Neuronal stem cell (in vitro differentiated cells): ENCODE measurements at regions not wholly inside any gene's neighbourhood (a gene's known extent, or its start where the extent isn't known, plus 50 kb on each side); places are given as distances from the start of the nearest gene placed in this dataset.

Experiments used
- DNase-seq: peaks from one replicate; pipeline ENCODE4 v3.0.0-alpha.2; 2013; ENCODE audit warnings: low spot score
- H2AFZ ChIP-seq: one replicate; pipeline ENCODE4 v1.6.1; 2013; ENCODE audit warnings: mild to moderate bottlenecking, low read length, inconsistent platforms
- H2AK5ac ChIP-seq: 2 replicates; pipeline ENCODE4 v1.6.1; 2013; ENCODE audit warnings: low read depth, mild to moderate bottlenecking, inconsistent platforms, low read length, moderate library complexity, mixed read lengths
- H2BK120ac ChIP-seq: 2 replicates; pipeline ENCODE4 v1.6.1; 2013; ENCODE audit warnings: low read depth, mild to moderate bottlenecking, inconsistent platforms, low read length, moderate library complexity, mixed read lengths
- H2BK12ac ChIP-seq: one replicate; pipeline ENCODE4 v1.6.1; 2013; ENCODE audit warnings: low read length, inconsistent platforms
- H2BK15ac ChIP-seq: 2 replicates; pipeline ENCODE4 v1.6.1; 2013; ENCODE audit warnings: mild to moderate bottlenecking, low read length, inconsistent platforms, mixed read lengths
- H2BK5ac ChIP-seq: one replicate; pipeline ENCODE4 v1.6.1; 2013; ENCODE audit warnings: inconsistent platforms, mild to moderate bottlenecking, low read length, moderate library complexity
- H3K14ac ChIP-seq: one replicate; pipeline ENCODE4 v1.6.1; 2013; ENCODE audit warnings: low read length, inconsistent platforms
- H3K18ac ChIP-seq: 2 replicates; pipeline ENCODE4 v1.6.1; 2013; ENCODE audit warnings: low read length, inconsistent platforms
- H3K23ac ChIP-seq: 2 replicates; pipeline ENCODE4 v1.6.1; 2013; ENCODE audit warnings: low read depth, mild to moderate bottlenecking, mixed read lengths, low read length, inconsistent platforms; ENCODE audit not compliant: poor library complexity
- H3K27ac ChIP-seq: replicated peaks from 3 replicates; pipeline ENCODE4 v1.5.1; 2013; ENCODE audit warnings: low read length, inconsistent platforms
- H3K27me3 ChIP-seq, 3 experiments: 2 replicates each; pipeline ENCODE4 v1.6.1; 2013; ENCODE audit warnings: low read length in 3 of 3, mild to moderate bottlenecking in 2 of 3, inconsistent platforms in 1 of 3, low read depth in 1 of 3, mixed read lengths in 1 of 3, moderate library complexity in 1 of 3; ENCODE audit not compliant: control insufficient read depth in 3 of 3, insufficient read depth in 3 of 3
- H3K36me3 ChIP-seq, 2 donors: replicated peaks in 1 of 2; 2 replicates each; pipeline ENCODE4 v1.6.1; 2013; ENCODE audit warnings: low read length in 2 of 2; ENCODE audit not compliant: control insufficient read depth in 2 of 2, insufficient read depth in 2 of 2
- H3K4ac ChIP-seq: 2 replicates; pipeline ENCODE4 v1.6.1; 2013; ENCODE audit warnings: inconsistent platforms, mild to moderate bottlenecking, low read length, moderate library complexity
- H3K4me1 ChIP-seq, 2 donors: 1 replicate in 1 of 2; 2 replicates in 1 of 2; pipeline ENCODE4 v1.6.1; 2013; ENCODE audit warnings: low read length in 2 of 2, low read depth in 1 of 2; ENCODE audit not compliant: control insufficient read depth in 2 of 2, insufficient read depth in 1 of 2
- H3K4me2 ChIP-seq: one replicate; pipeline ENCODE4 v1.6.1; 2013; ENCODE audit warnings: mild to moderate bottlenecking, low read length, inconsistent platforms; ENCODE audit not compliant: insufficient read depth, poor library complexity, severe bottlenecking
- H3K4me3 ChIP-seq, 2 donors: 2 replicates each; pipeline ENCODE4 v1.5.1; 2013; ENCODE audit warnings: low read length in 2 of 2, mild to moderate bottlenecking in 2 of 2, inconsistent platforms in 1 of 2, moderate library complexity in 1 of 2
- H3K79me1 ChIP-seq: one replicate; pipeline ENCODE4 v1.6.1; 2013; ENCODE audit warnings: low read depth, mild to moderate bottlenecking, inconsistent platforms, low read length, moderate library complexity
- H3K9ac ChIP-seq: one replicate; pipeline ENCODE4 v1.6.1; 2013; ENCODE audit warnings: mild to moderate bottlenecking, low read depth, low read length, inconsistent platforms; ENCODE audit not compliant: poor library complexity
- H3K9me3 ChIP-seq, 2 donors: replicated peaks in 1 of 2; 2 replicates each; pipeline versions ENCODE3 to v1.6.1; 2013; ENCODE audit warnings: low read length in 2 of 2, mild to moderate bottlenecking in 2 of 2, inconsistent platforms in 1 of 2, low read depth in 1 of 2, mixed read lengths in 1 of 2, moderate library complexity in 1 of 2; ENCODE audit not compliant: control insufficient read depth in 2 of 2, insufficient read depth in 1 of 2
- H4K8ac ChIP-seq: one replicate; pipeline ENCODE4 v1.6.1; 2013; ENCODE audit warnings: low read depth, mild to moderate bottlenecking, inconsistent platforms, low read length, moderate library complexity
- H4K91ac ChIP-seq: one replicate; pipeline ENCODE4 v1.6.1; 2013; ENCODE audit warnings: low read length, low read depth, mild to moderate bottlenecking, inconsistent platforms; ENCODE audit not compliant: poor library complexity
- WGBS, 2 donors: extraction: QIAGEN DNeasy Blood & Tissue Kit; methylation state at CpG; one replicate each; pipeline ENCODE4 v1.1.7; 2013; ENCODE audit warnings: missing lambda C conversion rate in 2 of 2, mixed read lengths in 1 of 2; ENCODE audit not compliant: insufficient read length in 2 of 2, insufficient replicate concordance in 1 of 2; ENCODE audit errors: extremely low coverage in 2 of 2; 5-methylcytosine and 5-hydroxymethylcytosine counted together

GRCh38 chr13:73859841-73860240, 274.4 kb downstream of the KLF12 start:
- Histone ChIP-seq H4K91ac (no peak overlapping the region), H3K36me3 (peaks cover 0 to 7% of the 10 kb centered on the region in 2 donors), H3K4me2 (no peak overlapping the region), H3K14ac (no peak overlapping the region), H2BK12ac (no peak overlapping the region), H4K8ac (no peak overlapping the region), H3K9me3 (no peaks in the 10 kb centered on the region), H3K9ac (no peak overlapping the region), H3K27me3 (no peaks in the 10 kb centered on the region), H3K4me3 (no peak overlapping the region), H2BK5ac (no peak overlapping the region), H3K18ac (no peak overlapping the region), H3K27ac (no peak overlapping the region), H2BK15ac (no peak overlapping the region), H2BK120ac (no peak overlapping the region), H3K4ac (no peak overlapping the region), H3K23ac (no peak overlapping the region), H2AFZ (no peak overlapping the region), H3K79me1 (no peaks in the 10 kb centered on the region), H3K4me1 (no peaks in the 10 kb centered on the region), H2AK5ac (no peak overlapping the region)
- DNase-seq = no peak
- WGBS, 2 donors = no CpG with 5 or more reads among the region's 4 CpGs

GRCh38 chr13:73857106-73857505, 277.1 kb downstream of the KLF12 start:
- Histone ChIP-seq H4K8ac (no peak overlapping the region), H2AFZ (no peak overlapping the region), H3K27me3 (no peaks in the 10 kb centered on the region), H3K36me3 (peaks cover 0 to 10% of the 10 kb centered on the region in 2 donors), H3K27ac (no peak overlapping the region), H3K4me3 (no peak overlapping the region), H2BK5ac (no peak overlapping the region), H3K9ac (no peak overlapping the region), H3K79me1 (no peaks in the 10 kb centered on the region), H3K4ac (no peak overlapping the region), H2AK5ac (no peak overlapping the region), H3K23ac (no peak overlapping the region), H2BK15ac (no peak overlapping the region), H3K4me2 (no peak overlapping the region), H3K9me3 (no peaks in the 10 kb centered on the region), H2BK12ac (no peak overlapping the region), H2BK120ac (no peak overlapping the region), H3K18ac (no peak overlapping the region), H4K91ac (no peak overlapping the region), H3K14ac (no peak overlapping the region), H3K4me1 (no peaks in the 10 kb centered on the region)
- no CpG with 5 or more reads among the region's 2 CpGs for WGBS, 2 donors
- DNase-seq = no peak

- Histone ChIP-seq H3K18ac (no peak overlapping the region), H4K8ac (no peak overlapping the region), H3K9ac (no peak overlapping the region), H3K36me3 (peaks cover 0 to 12% of the 10 kb centered on the region in 2 donors), H3K14ac (no peak overlapping the region), H2BK12ac (no peak overlapping the region), H3K79me1 (no peaks in the 10 kb centered on the region), H3K27ac (no peak overlapping the region), H4K91ac (no peak overlapping the region), H2BK120ac (no peak overlapping the region), H3K9me3 (peaks cover 0 to 3% of the 10 kb centered on the region in 2 donors), H2AFZ (no peak overlapping the region), H3K27me3 (no peaks in the 10 kb centered on the region), H2AK5ac (no peak overlapping the region), H3K4me1 (peaks cover 0 to 12% of the 10 kb centered on the region in 2 donors), H3K4ac (no peak overlapping the region), H3K4me3 (no peak overlapping the region), H3K23ac (no peak overlapping the region), H2BK5ac (no peak overlapping the region), H3K4me2 (no peak overlapping the region), H2BK15ac (no peak overlapping the region)
- no peak for DNase-seq
- no CpG with 5 or more reads among the region's 3 CpGs for WGBS, 2 donors
Observed at GRCh38 chr13:73851104-73851503, 283.1 kb downstream of the KLF12 start.

DNA sequence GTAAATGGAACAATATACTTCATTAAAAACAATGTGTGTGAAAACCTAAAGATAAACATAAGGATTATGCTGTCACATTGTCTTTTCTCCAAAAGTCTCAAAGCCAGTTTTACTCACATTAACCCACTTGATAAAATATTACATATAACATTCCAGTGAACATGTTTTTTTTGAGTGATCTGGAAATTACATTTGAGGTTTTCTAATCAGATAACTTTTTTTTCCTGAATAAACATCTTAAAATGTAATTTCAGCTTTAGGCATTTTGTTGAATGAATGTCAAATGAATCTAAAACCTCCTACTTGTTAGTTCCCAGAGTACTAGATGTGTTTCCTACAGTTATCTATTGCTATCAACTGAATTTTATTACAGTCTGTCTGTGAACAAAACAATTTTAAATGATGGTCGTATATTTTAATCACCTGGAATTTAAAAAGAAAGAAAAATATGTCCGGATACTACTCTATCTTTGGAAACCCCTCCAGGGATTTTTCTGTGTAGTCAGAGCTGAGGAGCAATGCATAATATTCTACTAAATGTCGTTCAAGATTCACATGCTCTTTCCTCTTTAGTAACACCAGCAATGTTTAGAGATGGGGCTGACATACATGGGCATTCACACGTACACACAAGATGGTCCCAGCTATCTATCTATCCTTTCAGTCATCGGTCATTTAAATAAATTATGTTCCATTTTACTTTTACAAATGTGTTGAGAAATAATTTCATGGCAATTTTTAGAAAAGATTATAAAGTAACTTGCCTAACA, 283.9 kb downstream of the KLF12 start:
- Histone ChIP-seq H3K4me1 (peaks cover 2 to 12% of the 10 kb centered on the region in 2 donors), H4K8ac (no peak overlapping the region), H3K23ac (no peak overlapping the region), H2BK5ac (no peak overlapping the region), H3K4me3 (no peak overlapping the region), H3K14ac (no peak overlapping the region), H4K91ac (no peak overlapping the region), H3K36me3 (peaks cover 2 to 17% of the 10 kb centered on the region in 2 donors), H3K9ac (no peak overlapping the region), H3K9me3 (peaks cover 0 to 8% of the 10 kb centered on the region in 2 donors), H2BK15ac (no peak overlapping the region), H2BK12ac (no peak overlapping the region), H3K27ac (no peak overlapping the region), H2BK120ac (no peak overlapping the region), H3K18ac (no peak overlapping the region), H3K79me1 (no peaks in the 10 kb centered on the region), H2AFZ (no peak overlapping the region), H3K4ac (no peak overlapping the region), H2AK5ac (no peak overlapping the region), H3K4me2 (no peak overlapping the region), H3K27me3 (no peaks in the 10 kb centered on the region)
- WGBS, 2 donors = no CpG with 5 or more reads among the region's 5 CpGs
- no peak for DNase-seq
